ENCODE measurements at regions not wholly inside any gene's neighbourhood (a gene's known extent, or its start where the extent isn't known, plus 50 kb on each side); places are given as distances from the start of the nearest gene placed in this dataset.
A peak's percentile ranks its signal among the peaks of the same experiment; 100 is the strongest.

- Mint-ChIP-seq H3K27ac (no peak overlapping the region), H3K9me3 (peaks cover 8% of the 10 kb centered on the region), H3K4me1 (peaks cover 41% of the 10 kb centered on the region), H3K36me3 (ENCODE audit: low read depth) (no peaks in the 10 kb centered on the region), H3K4me3 (no peak overlapping the region), H3K27me3 (ENCODE audit: insufficient read depth) (peaks cover 3% of the 10 kb centered on the region)
- Histone ChIP-seq H3K4me3 (ENCODE audit: low read length) (no peak overlapping the region), H3K4me1 (ENCODE audit: control insufficient read depth, insufficient read depth, low read length) (peaks cover 6% of the 10 kb centered on the region), H3K9ac (ENCODE audit: extremely low read depth, low read length, poor library complexity, severe bottlenecking) (no peak overlapping the region), H3K36me3 (ENCODE audit: control insufficient read depth, insufficient read depth, low read length) (no peaks in the 10 kb centered on the region), H3K27ac (ENCODE audit: low read depth, low read length) (no peak overlapping the region), H3K27me3 (ENCODE audit: control insufficient read depth, insufficient read depth, low read length, poor library complexity, severe bottlenecking) (no peaks in the 10 kb centered on the region), H3K9me3 (ENCODE audit: control insufficient read depth, low read length) (no peaks in the 10 kb centered on the region)
- TF ChIP-seq CTCF (conservative IDR thresholded peaks at IDR 0.05): no peak
- WGBS, 2 experiments (ENCODE audit: insufficient coverage in 1 of 2, insufficient read length in 1 of 2): 94 to 100% methylated on average over 6 of the region's 6 CpGs
- no peak for DNase-seq
Measured at GRCh38 chr1:31497601-31498000, 78.7 kb upstream of the TINAGL1 start.

- TF ChIP-seq CTCF (conservative IDR thresholded peaks at IDR 0.05): no peak
- H3K9me3 ChIP-seq (ENCODE audit: control insufficient read depth, low read length): no peaks in the 10 kb centered on the region
- H3K4me3 Mint-ChIP-seq: no peak overlapping the region
- H3K27ac ChIP-seq (ENCODE audit: low read depth, low read length): no peak overlapping the region
- 89 to 93% methylated on average over 10 of the region's 11 CpGs for WGBS, 2 experiments (ENCODE audit: insufficient coverage in 1 of 2, insufficient read length in 1 of 2)
- no peaks in the 10 kb centered on the region for H3K27me3 ChIP-seq (ENCODE audit: control insufficient read depth, insufficient read depth, low read length, poor library complexity, severe bottlenecking)
- H3K9me3 Mint-ChIP-seq: peaks cover 3% of the 10 kb centered on the region
- H3K36me3 ChIP-seq (ENCODE audit: control insufficient read depth, insufficient read depth, low read length): no peaks in the 10 kb centered on the region
- peaks cover 45% of the 10 kb centered on the region for H3K4me1 Mint-ChIP-seq
- H3K27ac Mint-ChIP-seq: peak overlapping the region; percentile 64
- H3K4me1 ChIP-seq (ENCODE audit: control insufficient read depth, insufficient read depth, low read length): peaks cover 12% of the 10 kb centered on the region
- peaks cover 3% of the 10 kb centered on the region for H3K27me3 Mint-ChIP-seq (ENCODE audit: insufficient read depth)
- H3K9ac ChIP-seq (ENCODE audit: extremely low read depth, low read length, poor library complexity, severe bottlenecking): no peak overlapping the region
- H3K4me3 ChIP-seq (ENCODE audit: low read length): no peak overlapping the region
- DNase-seq: no peak
- H3K36me3 Mint-ChIP-seq (ENCODE audit: low read depth): no peaks in the 10 kb centered on the region
Measured at GRCh38 chr1:31498376-31499040, 77.8 kb upstream of the TINAGL1 start.

- TF ChIP-seq CTCF (conservative IDR thresholded peaks at IDR 0.05): peak; percentile 67
- Histone ChIP-seq H3K9ac (ENCODE audit: extremely low read depth, low read length, poor library complexity, severe bottlenecking) (no peak overlapping the region), H3K9me3 (ENCODE audit: control insufficient read depth, low read length) (no peaks in the 10 kb centered on the region), H3K4me1 (ENCODE audit: control insufficient read depth, insufficient read depth, low read length) (peaks cover 12% of the 10 kb centered on the region), H3K27me3 (ENCODE audit: control insufficient read depth, insufficient read depth, low read length, poor library complexity, severe bottlenecking) (no peaks in the 10 kb centered on the region), H3K4me3 (ENCODE audit: low read length) (no peak overlapping the region), H3K36me3 (ENCODE audit: control insufficient read depth, insufficient read depth, low read length) (no peaks in the 10 kb centered on the region), H3K27ac (ENCODE audit: low read depth, low read length) (no peak overlapping the region)
- H3K27me3 Mint-ChIP-seq (ENCODE audit: insufficient read depth): peaks cover 3% of the 10 kb centered on the region
- DNase-seq: peak; percentile 76
- H3K4me1 Mint-ChIP-seq: peaks cover 47% of the 10 kb centered on the region
- 89 to 94% methylated on average over 3 to 5 of the region's 5 CpGs for WGBS, 2 experiments (ENCODE audit: insufficient coverage in 1 of 2, insufficient read length in 1 of 2)
- no peak overlapping the region for H3K4me3 Mint-ChIP-seq
- H3K27ac Mint-ChIP-seq: peak overlapping the region; percentile 52
- H3K36me3 Mint-ChIP-seq (ENCODE audit: low read depth): no peaks in the 10 kb centered on the region
- H3K9me3 Mint-ChIP-seq: no peaks in the 10 kb centered on the region
Measured at GRCh38 chr1:31501505-31501904, 74.8 kb upstream of the TINAGL1 start.
